ENCODE measurements at regions not wholly inside any gene's neighbourhood (a gene's known extent, or its start where the extent isn't known, plus 50 kb on each side); places are given as distances from the start of the nearest gene placed in this dataset.

DNA sequence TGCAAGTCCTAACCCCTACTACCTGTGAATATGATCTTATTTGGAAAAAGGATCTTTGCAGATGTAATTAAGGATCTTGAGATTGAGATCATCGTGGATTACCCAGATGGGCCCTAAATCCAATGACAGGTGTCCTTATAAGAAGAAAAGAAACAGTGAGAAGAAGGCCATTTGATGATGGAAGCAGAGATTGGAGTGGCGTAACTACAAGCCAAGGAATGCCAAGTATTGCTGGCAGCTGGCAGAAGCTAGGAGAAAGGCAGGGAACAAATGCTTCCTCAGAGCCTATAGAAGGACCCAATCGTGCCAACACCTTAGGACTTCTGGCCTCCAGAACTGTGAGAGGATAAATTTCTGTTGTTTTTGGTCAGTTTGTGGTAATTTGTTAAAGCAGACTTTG lies 70.1 kb upstream of the PALM2AKAP2 start:
- ATAC-seq: no peak
- TF ChIP-seq ZC3H10 (CRISPR knock-in tag; IDR thresholded peaks at IDR 0.05): no peak
- no peak for TF ChIP-seq PPARA (CRISPR knock-in tag; IDR thresholded peaks at IDR 0.05; ENCODE audit: borderline replicate concordance)
- TF ChIP-seq ZNF8 (CRISPR knock-in tag; IDR thresholded peaks at IDR 0.05): no peak
- no peak for TF ChIP-seq BACH2 (CRISPR knock-in tag; IDR thresholded peaks at IDR 0.05; ENCODE audit: borderline replicate concordance)
- TF ChIP-seq, protein P1, sequence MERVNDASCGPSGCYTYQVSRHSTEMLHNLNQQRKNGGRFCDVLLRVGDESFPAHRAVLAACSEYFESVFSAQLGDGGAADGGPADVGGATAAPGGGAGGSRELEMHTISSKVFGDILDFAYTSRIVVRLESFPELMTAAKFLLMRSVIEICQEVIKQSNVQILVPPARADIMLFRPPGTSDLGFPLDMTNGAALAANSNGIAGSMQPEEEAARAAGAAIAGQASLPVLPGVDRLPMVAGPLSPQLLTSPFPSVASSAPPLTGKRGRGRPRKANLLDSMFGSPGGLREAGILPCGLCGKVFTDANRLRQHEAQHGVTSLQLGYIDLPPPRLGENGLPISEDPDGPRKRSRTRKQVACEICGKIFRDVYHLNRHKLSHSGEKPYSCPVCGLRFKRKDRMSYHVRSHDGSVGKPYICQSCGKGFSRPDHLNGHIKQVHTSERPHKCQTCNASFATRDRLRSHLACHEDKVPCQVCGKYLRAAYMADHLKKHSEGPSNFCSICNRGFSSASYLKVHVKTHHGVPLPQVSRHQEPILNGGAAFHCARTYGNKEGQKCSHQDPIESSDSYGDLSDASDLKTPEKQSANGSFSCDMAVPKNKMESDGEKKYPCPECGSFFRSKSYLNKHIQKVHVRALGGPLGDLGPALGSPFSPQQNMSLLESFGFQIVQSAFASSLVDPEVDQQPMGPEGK (CRISPR knock-in tag; IDR thresholded peaks at IDR 0.05; ENCODE audit: borderline replicate concordance): no peak
- no peak for TF ChIP-seq ZNF70 (CRISPR knock-in tag; IDR thresholded peaks at IDR 0.05)
- TF ChIP-seq CSDC2 (CRISPR knock-in tag; IDR thresholded peaks at IDR 0.05): no peak
- no peak for TF ChIP-seq ARNTL (CRISPR knock-in tag; IDR thresholded peaks at IDR 0.05; ENCODE audit: borderline replicate concordance, low read depth)
- TF ChIP-seq RARB (CRISPR knock-in tag; IDR thresholded peaks at IDR 0.05): no peak
- no peak for TF ChIP-seq GLIS3 (CRISPR knock-in tag; IDR thresholded peaks at IDR 0.05)
- no peak for TF ChIP-seq ZFP30 (CRISPR knock-in tag; IDR thresholded peaks at IDR 0.05)
- no peak for TF ChIP-seq SNAI2 (CRISPR knock-in tag; IDR thresholded peaks at IDR 0.05)
- TF ChIP-seq, protein P2, sequence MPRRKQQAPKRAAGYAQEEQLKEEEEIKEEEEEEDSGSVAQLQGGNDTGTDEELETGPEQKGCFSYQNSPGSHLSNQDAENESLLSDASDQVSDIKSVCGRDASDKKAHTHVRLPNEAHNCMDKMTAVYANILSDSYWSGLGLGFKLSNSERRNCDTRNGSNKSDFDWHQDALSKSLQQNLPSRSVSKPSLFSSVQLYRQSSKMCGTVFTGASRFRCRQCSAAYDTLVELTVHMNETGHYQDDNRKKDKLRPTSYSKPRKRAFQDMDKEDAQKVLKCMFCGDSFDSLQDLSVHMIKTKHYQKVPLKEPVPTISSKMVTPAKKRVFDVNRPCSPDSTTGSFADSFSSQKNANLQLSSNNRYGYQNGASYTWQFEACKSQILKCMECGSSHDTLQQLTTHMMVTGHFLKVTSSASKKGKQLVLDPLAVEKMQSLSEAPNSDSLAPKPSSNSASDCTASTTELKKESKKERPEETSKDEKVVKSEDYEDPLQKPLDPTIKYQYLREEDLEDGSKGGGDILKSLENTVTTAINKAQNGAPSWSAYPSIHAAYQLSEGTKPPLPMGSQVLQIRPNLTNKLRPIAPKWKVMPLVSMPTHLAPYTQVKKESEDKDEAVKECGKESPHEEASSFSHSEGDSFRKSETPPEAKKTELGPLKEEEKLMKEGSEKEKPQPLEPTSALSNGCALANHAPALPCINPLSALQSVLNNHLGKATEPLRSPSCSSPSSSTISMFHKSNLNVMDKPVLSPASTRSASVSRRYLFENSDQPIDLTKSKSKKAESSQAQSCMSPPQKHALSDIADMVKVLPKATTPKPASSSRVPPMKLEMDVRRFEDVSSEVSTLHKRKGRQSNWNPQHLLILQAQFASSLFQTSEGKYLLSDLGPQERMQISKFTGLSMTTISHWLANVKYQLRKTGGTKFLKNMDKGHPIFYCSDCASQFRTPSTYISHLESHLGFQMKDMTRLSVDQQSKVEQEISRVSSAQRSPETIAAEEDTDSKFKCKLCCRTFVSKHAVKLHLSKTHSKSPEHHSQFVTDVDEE (CRISPR knock-in tag; IDR thresholded peaks at IDR 0.05): no peak
- no peak for TF ChIP-seq TOX (CRISPR knock-in tag; IDR thresholded peaks at IDR 0.05; ENCODE audit: borderline replicate concordance)
- no peak for TF ChIP-seq ISL1 (CRISPR knock-in tag; IDR thresholded peaks at IDR 0.05)
- no peak for TF ChIP-seq TCF4 (CRISPR knock-in tag; IDR thresholded peaks at IDR 0.05; ENCODE audit: borderline replicate concordance)

DNA sequence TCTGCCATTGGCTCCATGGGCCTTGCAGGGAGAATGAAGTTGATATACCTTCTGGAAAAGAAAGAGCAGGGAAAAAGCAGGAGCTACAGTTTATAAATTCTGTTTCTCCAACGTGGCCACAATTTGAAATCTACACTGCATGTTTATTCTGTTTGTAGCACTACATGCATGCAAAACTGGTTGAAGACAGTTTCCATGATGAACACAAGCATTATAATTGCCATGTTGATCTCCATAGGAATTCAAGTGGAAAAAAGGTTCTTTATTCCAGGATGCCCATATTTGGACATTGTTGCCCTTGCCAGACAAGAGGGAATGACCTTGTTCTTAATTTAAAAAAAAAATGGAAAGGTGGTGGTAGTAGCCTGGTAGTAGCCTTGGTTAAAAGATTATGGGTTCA lies 69.2 kb upstream of the PALM2AKAP2 start:
- TF ChIP-seq TCF4 (CRISPR knock-in tag; IDR thresholded peaks at IDR 0.05; ENCODE audit: borderline replicate concordance) (no peak), CSDC2 (CRISPR knock-in tag; IDR thresholded peaks at IDR 0.05) (no peak), ZNF70 (CRISPR knock-in tag; IDR thresholded peaks at IDR 0.05) (no peak), ZFP3 (CRISPR knock-in tag; IDR thresholded peaks at IDR 0.05) (no peak), PPARA (CRISPR knock-in tag; IDR thresholded peaks at IDR 0.05; ENCODE audit: borderline replicate concordance) (no peak), ZC3H10 (CRISPR knock-in tag; IDR thresholded peaks at IDR 0.05) (no peak), ARNTL (CRISPR knock-in tag; IDR thresholded peaks at IDR 0.05; ENCODE audit: borderline replicate concordance, low read depth) (no peak), TOX (CRISPR knock-in tag; IDR thresholded peaks at IDR 0.05; ENCODE audit: borderline replicate concordance) (no peak), ESRRG (CRISPR knock-in tag; IDR thresholded peaks at IDR 0.05) (no peak), ZNF565 (CRISPR knock-in tag; conservative IDR thresholded peaks at IDR 0.05; ENCODE audit: low read depth) (no peak), ZNF8 (CRISPR knock-in tag; IDR thresholded peaks at IDR 0.05) (no peak), GLIS3 (CRISPR knock-in tag; IDR thresholded peaks at IDR 0.05) (no peak), OSR1 (CRISPR knock-in tag; IDR thresholded peaks at IDR 0.05) (no peak), BACH2 (CRISPR knock-in tag; IDR thresholded peaks at IDR 0.05; ENCODE audit: borderline replicate concordance) (no peak), SNAI2 (CRISPR knock-in tag; IDR thresholded peaks at IDR 0.05) (no peak)
- TF ChIP-seq, protein P1 (CRISPR knock-in tag; IDR thresholded peaks at IDR 0.05; ENCODE audit: borderline replicate concordance): no peak
- TF ChIP-seq, protein P2 (CRISPR knock-in tag; IDR thresholded peaks at IDR 0.05): no peak
- TF ChIP-seq, protein P3, sequence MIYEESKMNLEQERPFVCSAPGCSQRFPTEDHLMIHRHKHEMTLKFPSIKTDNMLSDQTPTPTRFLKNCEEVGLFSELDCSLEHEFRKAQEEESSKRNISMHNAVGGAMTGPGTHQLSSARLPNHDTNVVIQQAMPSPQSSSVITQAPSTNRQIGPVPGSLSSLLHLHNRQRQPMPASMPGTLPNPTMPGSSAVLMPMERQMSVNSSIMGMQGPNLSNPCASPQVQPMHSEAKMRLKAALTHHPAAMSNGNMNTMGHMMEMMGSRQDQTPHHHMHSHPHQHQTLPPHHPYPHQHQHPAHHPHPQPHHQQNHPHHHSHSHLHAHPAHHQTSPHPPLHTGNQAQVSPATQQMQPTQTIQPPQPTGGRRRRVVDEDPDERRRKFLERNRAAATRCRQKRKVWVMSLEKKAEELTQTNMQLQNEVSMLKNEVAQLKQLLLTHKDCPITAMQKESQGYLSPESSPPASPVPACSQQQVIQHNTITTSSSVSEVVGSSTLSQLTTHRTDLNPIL (CRISPR knock-in tag; IDR thresholded peaks at IDR 0.05; ENCODE audit: low read depth): no peak
- no peak for ATAC-seq

All from SK-N-SH treated with all-trans-retinoic acid at 6 μM for 48 hours (cell line).